GM18519 (cell line): ENCODE measurements at regions not wholly inside any gene's neighbourhood (a gene's known extent, or its start where the extent isn't known, plus 50 kb on each side); places are given as distances from the start of the nearest gene placed in this dataset.

Experiments used
- ATAC-seq: cut with Tn5 transposase; IDR thresholded peaks from one replicate; pipeline ENCODE4 v1.9.1; 2021; ENCODE audit warnings: mild to moderate bottlenecking, moderate library complexity; ENCODE audit not compliant: unreplicated experiment, low FRiP score

GRCh38 chr14:101167428-101167827 is 263.9 kb upstream of the RTL1 start:
- no peak for ATAC-seq

- ATAC-seq = no peak
Measured at GRCh38 chr14:101169267-101169666, 265.7 kb upstream of the RTL1 start.

GRCh38 chr14:101171650-101172049 is 268.1 kb upstream of the RTL1 start:
- ATAC-seq = no peak

- no peak for ATAC-seq
Measured at GRCh38 chr14:101173698-101174521, 270.4 kb upstream of the RTL1 start.

- ATAC-seq = no peak
Measured at GRCh38 chr14:101174522-101174838, 271.0 kb upstream of the RTL1 start.

- ATAC-seq = no peak
Measured at GRCh38 chr14:101174980-101175606, 271.6 kb upstream of the RTL1 start.

GRCh38 chr14:101175731-101176534 is 272.4 kb upstream of the RTL1 start:
- no peak for ATAC-seq

GRCh38 chr14:101176535-101177205 is 273.1 kb upstream of the RTL1 start:
- ATAC-seq = no peak

GRCh38 chr14:101177301-101177971 is 273.9 kb upstream of the RTL1 start:
- ATAC-seq = no peak

GRCh38 chr14:101178184-101179072 is 274.9 kb upstream of the RTL1 start:
- ATAC-seq = no peak

GRCh38 chr14:101179691-101180211 is 276.2 kb upstream of the RTL1 start:
- ATAC-seq = no peak

GRCh38 chr14:101181446-101182313 is 278.2 kb upstream of the RTL1 start:
- ATAC-seq = no peak

GRCh38 chr14:101182476-101182875 is 279.0 kb upstream of the RTL1 start:
- no peak for ATAC-seq

- ATAC-seq = no peak
Measured at GRCh38 chr14:101183376-101184103, 280.0 kb upstream of the RTL1 start.

- no peak for ATAC-seq
Measured at GRCh38 chr14:101184104-101184455, 280.6 kb upstream of the RTL1 start.

- no peak for ATAC-seq
Measured at GRCh38 chr14:101184572-101184971, 281.1 kb upstream of the RTL1 start.

- no peak for ATAC-seq
Measured at GRCh38 chr14:101185073-101185835, 281.7 kb upstream of the RTL1 start.
